NCI-H748 (cell line): ENCODE measurements at regions not wholly inside any gene's neighbourhood (a gene's known extent, or its start where the extent isn't known, plus 50 kb on each side); places are given as distances from the start of the nearest gene placed in this dataset.
"Not testable (repeated sequence)": the region's sequence is repeated elsewhere in the genome, so short reads cannot be mapped to it uniquely, and the experiment has no call there.

Experiments used
- DNase-seq: peaks from one replicate; lab custom pipeline; 2025; ENCODE audit not compliant: unreplicated experiment; lab: John Stamatoyannopoulos, UW

DNA sequence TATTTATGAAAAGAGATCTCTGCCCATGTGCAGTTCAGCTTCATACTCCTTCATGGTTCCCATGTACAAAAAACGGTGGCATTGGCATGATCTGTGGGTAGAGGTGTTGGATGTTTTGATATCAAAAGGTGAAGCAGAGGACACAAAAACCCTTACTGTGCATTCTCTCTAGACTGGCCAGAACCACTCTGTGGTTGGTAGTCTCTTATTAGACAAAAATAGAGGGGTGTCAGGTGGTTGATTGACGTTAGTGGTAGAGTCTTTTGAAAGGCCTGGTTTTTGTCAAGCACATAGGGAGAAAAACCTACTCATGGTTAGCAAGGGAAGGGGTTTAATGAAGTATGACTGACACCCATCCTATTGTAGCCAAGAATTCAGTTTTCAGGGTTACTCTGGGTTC lies 400.0 kb upstream of the TMPRSS15 start:
- DNase-seq = peak; percentile 67

DNA sequence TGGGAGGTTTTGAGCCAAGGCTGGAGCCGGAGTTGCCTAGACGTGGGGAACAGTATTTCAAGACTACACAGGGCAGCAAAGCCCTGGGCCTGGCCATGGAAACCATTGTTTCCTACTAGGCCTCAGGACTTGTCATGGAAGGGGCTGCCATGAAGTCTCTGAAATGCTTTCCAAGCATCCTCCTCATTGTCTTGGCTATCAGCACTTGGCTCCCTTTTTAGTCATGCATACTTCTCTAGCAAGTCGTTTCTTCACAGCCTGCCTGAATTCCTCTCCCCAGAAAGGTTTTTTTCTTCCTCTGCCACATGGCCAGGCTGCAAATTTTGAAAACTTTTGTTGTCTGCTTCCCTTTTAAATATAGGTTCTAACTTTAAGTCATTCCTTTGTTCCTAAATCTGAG lies 406.6 kb upstream of the TMPRSS15 start:
- no peak for DNase-seq

DNA sequence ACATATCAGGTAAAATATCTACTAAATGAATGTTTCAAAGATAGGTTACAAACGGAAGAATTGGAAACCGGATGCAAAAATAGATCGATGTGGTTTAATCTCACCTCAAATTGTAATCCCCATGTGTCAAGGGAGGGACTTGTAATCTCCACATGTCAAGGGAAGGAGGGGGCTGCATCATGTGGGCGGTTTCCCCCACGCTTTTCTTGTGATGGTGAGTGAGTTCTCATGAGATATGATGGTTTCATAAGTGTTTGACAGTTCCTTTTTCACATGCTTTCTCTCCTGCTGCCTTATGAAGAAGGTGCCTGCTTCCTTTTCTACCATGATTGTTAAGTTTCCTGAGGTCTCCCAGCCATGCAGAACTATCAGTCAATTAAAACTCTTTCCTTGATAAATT lies 408.7 kb upstream of the TMPRSS15 start:
- DNase-seq = no peak

DNA sequence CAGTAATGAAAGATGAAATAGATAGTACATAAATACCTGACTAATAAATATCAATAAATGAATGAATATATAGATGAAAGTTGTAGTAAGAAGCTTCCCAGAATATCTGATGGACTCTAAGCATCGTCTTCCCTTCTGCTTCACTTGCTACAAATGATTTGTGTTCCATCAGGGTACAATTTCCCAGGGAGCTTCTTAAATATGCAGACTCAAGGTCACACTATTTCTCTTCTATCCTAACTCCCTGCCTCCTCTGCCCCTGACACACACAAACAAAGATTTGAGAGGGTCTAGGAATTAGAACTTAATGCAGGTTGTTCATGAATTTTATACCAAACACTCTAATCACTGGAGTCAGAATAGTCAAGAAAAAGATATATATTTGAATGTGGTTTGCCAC lies 415.9 kb upstream of the TMPRSS15 start:
- no peak for DNase-seq

DNA sequence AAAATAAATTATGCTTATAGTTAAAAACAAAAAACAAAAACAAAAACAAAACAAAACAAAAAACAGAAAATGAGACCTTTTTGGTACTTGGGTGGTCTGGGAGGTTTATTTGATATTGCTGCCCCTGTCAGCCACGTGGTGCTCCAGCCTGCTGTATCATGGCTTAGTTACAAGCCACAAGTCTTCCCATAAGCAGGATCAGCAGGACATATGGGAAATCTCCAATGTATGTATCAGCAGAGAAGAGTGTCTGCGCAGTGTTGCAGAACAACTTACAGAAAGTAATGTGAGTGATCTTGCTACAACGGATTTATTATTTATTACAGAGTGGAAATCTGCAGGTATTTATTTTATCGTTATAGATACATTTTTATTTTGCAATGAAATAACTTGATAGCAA lies 423.0 kb upstream of the TMPRSS15 start:
- no peak for DNase-seq

DNA sequence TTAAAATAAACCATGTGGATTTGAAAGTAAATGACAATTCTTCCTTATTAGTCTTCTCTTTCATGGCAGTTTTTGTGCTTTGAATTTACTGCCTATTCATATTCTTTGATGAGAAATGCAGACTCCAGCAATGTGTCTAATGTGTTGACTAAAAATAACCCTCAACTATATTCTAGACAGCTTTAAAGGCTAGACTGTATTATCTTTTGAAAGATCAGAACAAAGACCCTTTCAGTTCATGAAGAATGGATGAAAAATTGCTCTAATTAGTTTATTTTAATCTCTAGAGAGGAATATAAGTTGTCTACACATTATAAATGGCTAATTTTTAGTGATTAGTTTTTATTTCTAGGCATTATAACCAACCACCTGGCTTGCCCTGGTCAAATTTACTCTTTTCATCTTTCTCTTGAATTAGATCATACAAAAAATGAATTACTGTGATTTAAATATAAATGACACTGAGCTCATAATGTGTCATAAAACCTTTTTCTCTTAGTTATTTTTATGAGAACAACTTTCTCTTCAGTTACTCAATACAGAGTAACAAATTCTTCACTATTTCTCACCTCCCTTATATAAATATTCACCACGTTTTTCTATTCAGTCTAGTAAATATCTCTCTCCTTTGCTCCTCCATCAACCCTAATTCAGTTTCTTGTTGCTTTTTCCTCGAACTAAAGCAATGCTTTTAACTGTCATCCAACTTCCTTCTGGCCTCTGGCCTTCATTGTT lies 428.5 kb upstream of the TMPRSS15 start:
- DNase-seq = peak; percentile 52

DNA sequence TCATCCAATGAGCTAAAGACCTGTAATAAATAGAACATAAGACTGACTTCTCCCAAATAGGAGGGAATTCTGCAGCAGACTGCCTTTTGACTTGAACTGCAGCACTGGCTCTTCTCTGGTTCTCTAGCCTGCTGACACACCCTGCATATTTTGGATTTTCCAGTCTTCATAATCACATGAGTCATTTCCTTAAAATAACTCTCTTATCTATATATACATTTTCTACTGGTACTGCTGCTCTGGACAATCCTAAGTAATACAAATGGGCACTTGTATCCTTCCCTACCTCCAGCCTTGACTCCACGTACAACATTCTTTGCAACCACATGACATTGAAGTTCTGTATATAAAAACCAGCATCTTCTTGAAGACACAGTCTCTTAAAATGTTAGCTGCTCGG lies 429.4 kb upstream of the TMPRSS15 start:
- DNase-seq = no peak

DNA sequence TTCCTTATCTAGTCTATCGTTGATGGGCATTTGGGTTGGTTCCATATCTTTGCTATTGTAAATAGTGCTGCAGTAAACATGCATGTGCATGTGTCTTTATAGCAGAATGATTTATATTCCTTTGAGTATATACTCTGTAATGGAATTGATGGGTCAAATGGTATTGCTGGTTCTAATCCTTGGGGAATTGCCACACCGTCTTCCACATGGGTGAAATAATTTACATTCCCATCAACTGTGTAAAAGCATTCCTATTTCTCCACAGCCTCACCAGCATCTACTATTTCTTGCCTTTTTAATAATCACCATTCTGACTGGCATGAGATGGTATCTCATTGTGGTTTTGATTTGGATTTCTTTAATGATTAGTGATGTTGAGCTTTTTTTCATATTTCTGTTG lies 430.5 kb upstream of the TMPRSS15 start:
- DNase-seq = not testable (repeated sequence)

DNA sequence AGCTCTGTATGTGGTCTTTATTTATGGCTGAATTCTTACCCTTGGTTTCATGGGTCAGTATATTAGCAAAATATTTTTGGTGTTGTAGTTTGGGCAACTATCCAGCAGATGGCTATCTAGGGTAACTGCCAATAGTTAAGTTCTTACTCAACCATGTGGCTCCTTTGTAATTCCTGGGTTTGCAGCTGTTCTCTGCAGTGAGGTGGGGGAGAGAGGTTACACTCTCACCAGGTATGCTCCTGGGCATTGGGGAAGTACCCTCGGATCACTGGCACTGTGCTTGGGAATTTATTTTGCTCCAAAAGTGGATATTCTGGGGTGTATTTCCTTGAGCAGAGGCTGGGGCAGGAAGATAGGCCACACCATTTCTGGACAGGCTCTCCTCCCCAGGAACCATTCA lies 436.7 kb upstream of the TMPRSS15 start:
- DNase-seq = peak; percentile 29

DNA sequence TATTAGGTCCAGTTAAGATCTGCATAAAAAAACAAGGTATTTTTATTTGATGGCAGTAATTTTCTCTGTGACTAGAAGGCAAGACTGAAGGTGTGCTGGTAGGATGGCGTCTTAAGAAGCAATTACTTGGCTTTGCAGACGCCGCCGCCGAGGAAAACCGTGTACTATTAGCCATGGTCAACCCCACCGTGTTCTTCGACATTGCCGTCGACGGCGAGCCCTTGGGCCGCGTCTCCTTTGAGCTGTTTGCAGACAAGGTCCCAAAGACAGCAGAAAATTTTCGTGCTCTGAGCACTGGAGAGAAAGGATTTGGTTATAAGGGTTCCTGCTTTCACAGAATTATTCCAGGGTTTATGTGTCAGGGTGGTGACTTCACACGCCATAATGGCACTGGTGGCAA lies 454.0 kb upstream of the TMPRSS15 start:
- DNase-seq = not testable (repeated sequence)

DNA sequence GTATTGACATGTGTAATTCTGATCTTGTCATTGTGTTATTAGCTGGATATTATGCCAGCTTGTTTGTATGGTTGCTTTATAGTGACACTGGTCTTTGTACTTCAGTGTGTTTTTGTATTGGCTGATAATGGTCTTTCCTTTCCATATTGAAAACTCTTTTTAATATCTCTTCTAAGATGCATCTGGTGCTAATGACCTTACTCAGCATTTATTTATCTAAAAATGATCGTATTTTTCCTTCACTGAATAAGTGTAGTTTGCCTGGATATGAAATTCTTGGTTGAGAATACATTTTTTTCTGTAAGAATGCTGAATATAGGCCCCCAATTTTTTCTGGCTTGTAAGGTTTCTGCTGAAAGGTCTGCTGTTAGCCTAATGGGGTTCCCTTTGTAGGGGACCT lies 465.5 kb upstream of the TMPRSS15 start:
- DNase-seq = no peak

DNA sequence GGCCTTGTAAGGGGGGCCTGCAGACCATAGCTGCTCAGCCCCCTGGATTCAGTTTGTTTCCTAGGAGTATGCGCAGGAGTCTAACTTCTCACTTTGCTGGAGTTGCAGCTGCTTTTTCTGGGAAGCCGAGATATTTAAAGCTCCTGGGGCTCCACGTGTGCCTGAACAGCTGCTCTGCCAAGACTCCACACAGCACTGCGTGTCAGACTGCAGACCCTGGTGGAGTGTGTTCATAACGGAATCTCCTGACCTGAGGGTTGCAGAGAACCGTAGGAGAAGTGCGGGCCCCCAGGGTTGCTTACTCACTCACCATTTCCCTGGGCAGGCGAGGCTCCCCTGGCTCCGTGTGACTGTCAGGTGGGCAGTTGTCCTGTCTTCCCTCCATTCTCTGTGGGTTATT lies 474.3 kb upstream of the TMPRSS15 start:
- no peak for DNase-seq

DNA sequence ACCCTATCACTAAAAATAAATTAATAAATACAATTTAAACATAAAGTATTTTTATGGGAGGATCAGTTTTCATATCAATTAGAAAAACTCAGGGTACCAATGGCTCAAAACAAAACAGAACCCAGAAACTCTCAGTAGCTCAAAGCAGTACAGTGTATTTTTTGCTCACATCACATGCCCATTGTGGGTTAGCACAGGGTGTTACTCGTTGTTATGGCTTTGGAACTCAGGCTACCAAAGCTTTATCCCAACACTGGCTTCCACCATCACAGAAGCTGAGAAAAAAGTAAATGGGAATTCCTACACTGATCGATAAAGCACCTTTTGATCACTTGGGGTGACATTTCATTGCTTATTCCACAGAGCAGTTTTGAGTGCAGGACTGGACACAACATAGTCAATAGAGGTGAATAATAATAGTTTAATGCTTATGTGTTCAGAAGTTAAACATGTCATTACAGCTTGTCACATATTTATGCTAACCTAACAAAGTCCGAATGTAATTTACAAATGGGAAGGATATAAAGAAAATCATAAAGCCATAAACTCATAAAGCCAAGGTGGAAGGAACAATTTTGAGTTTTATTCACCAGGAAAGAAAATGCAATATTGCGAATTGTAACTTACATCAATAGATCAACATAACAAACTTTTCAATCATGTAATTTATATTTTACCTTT lies 484.5 kb upstream of the TMPRSS15 start:
- no peak for DNase-seq

DNA sequence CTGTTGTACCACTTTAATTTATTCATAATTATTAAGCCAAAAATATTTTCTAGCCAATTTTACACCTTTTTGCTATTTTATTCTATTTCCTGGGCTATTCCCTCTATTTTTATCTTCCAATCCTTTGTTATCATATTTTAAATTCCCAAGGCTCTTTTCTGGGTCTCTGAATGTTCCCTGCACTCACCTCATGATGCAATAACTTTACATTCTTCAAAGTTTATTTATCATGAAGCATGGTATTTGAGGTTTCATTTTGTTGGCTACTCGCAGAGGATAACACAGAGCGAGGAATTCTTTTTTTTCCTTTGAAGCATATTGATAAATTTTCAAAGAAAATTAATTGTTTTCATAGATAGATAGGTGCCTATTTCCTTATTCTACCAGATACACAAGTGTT lies 489.8 kb upstream of the TMPRSS15 start:
- DNase-seq = no peak

DNA sequence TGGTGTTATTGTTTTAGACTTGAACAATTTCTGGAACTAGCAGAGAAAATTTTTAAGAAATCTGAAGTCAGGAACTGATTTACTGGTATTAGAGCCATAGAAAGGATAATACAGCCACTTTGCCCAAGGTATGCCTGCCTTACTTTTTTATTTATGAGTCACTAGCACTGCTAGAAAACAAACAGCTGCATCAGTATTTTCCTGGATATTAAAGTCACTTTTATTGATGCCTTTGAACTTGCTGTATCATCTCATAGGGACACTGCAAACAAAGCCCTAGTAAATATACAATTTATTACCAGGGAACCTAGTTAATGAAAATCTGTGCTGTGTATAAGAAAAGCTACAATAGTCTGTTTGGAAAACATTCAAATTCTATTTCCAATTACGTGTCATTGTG lies 490.8 kb upstream of the TMPRSS15 start:
- no peak for DNase-seq

DNA sequence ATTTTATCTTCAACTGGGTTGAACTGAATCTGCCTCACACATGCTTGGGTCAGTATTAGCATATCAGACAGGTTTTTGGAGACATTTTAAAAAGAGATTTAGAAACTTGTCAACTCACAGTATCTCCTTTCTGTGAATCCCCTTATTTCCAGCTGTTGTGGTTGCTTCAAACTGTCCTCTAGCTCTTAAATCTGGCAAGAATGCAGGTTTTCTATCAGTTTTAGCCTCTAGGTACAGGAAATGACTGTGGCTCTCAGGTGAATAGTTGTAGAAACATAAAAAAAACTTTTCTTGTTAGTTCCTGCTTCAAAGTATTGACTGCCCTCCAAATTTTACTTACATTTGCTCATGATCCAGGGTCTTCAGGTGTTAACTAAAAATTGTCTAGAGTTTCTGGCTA lies 495.7 kb upstream of the TMPRSS15 start:
- no peak for DNase-seq

DNA sequence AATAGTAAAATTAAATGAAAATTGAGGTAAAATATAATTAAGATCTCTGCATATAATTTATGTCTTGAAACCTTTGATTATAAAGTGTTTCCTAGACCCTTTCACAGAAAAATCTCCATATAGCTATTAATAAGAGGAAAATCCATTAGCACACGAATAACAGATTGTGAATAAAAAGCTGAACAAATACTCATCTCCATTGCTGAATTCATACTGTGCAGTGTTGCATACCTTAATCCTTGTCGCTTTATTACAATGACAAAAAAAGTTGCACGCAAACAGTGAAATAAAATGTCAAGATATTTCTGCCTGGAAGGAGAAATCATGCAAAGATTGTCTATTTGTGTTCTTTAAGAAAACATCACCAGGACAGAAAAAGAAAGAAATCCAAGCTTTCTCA lies 499.1 kb upstream of the TMPRSS15 start:
- DNase-seq = no peak

DNA sequence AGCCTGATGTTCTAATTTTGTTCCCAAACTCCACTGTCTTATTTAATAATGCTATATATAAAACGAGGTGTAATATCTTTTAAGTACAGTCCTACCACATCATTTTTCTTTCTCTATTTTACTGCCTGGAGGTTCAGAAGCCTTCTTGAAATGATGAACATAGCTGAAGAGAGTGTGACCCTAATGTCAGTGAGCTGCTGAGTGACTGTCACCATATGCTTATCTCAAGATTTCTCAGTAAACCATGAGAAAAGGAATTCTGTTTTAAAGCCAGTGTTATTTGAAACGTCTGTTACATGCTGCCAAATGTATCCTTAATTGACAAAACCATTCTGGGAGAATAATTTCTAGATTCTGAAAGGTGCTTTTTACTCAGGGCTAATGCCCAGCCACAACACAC lies 503.5 kb upstream of the TMPRSS15 start:
- DNase-seq = no peak

DNA sequence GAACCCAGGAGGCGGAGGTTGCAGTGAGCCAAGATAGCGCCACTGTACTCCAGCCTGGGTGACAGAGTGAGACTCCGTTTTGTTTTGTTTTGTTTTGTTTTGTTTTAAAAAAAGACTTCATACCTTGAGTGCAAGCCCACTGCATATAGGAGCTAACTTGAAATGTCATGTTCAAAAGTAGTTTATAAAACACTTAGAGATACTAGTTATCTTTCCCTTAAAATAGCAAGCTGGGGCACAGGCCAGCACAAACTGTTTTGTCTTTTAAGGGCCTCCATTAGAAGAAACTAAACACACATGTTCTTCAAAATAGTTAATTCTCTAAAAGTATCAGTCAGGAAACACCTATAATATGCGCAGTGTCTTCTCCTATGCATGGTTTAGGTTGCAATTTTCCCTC lies 505.1 kb upstream of the TMPRSS15 start:
- DNase-seq = no peak

DNA sequence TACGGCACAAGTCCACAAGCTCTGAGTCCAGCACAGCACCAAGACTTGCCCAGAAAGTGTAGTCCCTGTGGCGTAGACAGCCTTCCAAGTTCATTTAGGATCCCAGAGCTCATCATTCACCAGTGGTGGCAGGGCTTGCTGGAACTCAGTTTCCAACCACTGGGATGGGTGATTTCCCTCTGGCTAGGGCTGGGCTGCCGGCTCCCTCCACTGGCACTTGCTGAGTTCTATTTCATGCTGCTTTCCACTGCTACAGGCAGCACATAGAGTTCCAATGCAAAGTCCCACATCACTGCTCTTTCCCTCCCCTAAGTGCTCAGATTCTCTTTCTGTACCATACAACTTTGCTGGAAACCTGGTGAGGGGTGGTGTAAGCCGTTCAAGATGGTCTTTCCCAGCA lies 510.3 kb upstream of the TMPRSS15 start:
- DNase-seq = no peak

DNA sequence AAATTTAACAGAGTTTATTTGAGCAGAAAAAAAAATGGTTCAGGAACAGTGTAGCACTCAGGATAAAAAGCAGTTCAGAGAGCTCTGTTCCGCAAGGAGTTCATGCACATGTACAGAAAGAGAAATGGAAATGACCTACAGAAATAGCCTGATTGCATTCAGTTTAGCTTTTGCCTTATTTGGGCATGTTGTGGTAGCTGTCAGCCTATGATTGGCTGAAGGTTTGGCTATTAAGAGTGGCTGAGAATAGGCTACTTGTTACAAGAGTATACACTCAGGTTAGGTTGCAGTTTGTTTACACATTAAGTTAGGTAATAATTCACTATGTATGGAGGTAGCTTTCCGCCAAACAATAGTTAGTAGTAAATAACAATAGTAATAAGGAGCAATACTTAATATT lies 511.0 kb upstream of the TMPRSS15 start:
- DNase-seq = no peak

DNA sequence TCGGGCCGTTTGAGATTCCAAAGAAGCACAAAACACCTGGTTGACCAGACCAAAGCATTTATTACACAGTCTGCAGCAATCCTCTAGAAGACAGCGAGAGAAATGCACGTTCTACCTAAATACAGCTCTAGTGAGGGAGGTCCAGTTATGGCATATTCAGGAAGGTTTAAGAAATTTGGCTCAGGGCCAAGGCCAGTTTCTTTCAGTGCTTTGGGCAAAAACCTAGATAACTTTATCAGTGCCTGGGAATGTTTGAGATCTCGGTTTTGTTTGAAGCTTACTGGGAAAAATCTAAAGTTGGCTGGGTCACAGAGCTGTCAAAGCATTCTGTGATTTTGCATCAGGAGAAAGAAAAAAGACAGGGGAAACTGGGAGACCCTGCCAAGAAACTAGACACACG lies 514.0 kb upstream of the TMPRSS15 start:
- DNase-seq = no peak

DNA sequence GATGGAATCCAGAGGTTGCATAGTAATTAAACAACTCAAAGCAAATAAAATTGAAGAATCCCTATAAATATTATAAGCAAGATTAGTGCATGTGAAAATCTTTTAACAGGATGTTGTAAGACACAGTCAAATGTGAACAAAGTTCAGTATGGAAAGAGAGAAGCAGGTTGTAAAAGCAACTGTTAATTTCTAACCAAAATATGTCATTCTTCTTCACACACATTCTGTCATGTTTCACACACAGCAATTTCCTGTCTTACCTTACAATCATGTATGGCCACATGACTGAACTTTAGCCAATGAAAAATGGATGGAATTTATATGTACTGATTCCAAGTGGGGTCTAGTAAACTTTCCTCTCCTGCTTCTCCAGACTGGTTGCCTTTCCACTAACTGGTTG lies 527.7 kb upstream of the TMPRSS15 start:
- DNase-seq = no peak
